ENCODE measurements at regions not wholly inside any gene's neighbourhood (a gene's known extent, or its start where the extent isn't known, plus 50 kb on each side); places are given as distances from the start of the nearest gene placed in this dataset.

DNA sequence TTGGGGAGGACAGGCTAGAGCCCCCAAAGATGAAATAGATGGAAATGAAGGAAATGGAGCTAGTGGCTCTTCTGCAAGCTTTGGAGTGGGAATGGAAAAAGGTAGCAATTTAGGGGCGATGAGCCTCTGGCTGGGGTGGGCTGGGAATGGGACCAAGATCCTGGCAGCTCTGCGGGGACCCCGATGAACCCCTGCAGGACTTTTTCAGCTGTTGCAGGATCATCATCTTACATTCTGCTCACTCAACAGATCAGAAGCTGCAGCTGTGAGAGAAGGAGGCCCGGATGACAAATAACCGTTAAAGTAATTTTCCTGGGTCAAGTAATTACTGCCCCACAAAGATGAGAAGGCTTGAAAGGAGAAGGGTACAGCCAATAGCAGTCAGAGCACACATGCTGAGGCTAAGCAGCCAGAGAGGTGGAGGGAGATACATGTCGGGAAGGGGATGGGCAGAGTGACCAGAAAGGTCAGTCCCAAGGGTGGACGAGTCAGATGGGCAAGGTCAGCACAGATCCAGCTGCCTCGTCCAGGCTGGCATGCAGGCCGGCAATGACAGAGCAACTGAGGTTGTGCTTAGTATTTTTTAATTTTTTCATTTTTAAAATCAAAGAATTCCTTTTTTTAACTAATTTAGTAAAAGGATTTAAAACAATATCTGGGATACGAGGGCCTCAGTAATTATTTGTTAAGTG lies 245.0 kb upstream of the RAB6C start:
- no peak for DNase-seq

DNA sequence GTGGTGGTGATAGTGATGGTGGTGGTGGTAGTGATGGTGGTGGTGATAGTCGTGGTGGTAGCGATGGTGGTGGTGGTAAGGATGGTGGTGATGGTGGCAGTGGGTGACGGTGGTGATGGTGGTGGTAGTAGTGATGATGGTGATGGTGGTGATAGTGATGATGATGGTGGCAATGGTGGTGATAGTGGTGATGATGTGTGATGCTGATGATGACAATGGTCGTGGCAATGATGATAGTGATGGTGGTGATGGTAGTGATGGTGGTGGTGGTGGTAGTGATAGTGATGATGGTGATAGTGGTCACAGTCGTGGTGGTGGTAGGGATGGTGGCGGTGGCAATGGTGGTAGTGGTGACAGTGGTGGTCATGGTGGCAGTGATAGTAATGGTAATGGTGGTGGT lies 243.9 kb upstream of the RAB6C start:
- DNase-seq, result no peak

DNA sequence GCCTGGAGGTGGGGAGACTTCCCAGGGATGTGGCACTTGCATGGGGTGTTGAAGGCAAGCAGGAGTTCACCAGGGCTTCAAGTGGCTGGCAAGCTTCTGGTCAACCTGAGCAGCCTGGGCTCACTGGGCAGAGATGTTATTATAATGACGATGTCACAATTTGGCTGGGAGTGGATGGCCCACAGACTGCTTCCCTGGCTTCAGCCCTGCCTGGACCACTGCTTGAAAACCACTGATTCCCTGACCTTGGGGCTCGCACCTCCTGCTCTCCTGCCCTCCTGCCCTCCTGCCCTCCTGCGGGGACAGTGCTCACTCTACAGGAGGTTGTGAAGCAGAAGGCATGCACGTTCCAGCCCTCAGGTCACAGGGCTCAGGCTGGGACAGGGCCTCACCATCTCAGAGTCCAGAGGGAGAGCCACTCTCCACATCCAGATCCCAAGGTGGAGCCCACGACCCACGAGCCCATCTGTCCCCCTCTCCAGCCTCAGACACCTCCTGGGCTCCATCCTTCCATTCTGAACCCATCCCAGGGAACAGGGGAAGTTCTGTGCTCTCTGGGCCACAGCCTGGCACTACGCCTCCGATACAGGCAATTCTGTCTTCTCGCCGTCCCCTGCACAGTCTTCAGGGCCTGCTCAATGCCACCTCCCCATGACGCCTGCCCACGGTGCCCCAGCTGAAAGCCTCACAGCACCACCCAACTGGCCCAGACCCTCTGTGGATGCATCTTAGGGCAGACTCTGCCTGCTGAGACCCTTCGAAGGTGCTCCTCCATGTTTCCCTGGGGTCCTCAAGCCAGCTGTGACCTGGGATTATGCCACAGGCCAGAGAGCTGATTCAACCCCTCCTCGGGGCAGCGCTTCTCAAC lies 241.6 kb upstream of the RAB6C start:
- DNase-seq, result no peak

DNA sequence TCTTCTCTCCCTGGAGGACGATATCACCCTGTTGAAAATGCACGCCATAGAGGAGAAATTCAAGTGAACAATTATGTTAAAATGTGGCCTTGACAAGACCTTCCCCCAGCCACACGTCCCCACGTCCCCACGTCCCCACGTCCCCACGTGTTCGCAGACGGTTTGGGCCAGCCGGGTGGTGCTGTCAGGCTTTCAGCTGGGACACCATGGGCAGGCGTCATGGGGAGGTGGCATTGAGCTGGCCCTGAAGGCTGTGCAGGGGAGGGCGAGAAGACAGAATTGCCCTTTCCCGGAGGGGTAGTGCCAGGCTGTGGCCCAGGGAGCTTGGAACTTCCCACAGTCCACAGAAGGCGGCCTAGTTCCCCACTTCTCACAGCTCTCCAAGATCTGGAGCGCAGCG lies 240.7 kb upstream of the RAB6C start:
- no peak for DNase-seq

DNA sequence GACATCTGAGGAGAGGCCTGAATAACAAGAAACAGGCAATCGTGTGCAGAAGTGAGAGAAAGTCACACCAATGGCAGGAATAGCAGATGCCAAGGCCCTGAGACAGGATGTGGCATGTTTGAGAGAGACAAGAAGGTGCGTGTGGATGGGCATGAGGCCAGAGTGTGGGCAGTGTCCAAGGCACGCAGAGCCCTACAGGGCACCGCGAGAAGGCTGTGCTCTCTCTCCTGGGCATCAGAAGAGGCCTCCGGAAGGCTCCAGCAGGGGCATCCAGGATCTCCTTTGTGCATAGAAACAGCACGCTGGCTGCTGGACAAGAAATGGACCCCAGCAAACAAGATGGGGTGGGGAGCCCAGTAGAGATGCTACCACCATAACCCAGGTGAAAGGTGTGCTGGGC lies 239.0 kb upstream of the RAB6C start:
- no peak for DNase-seq

DNA sequence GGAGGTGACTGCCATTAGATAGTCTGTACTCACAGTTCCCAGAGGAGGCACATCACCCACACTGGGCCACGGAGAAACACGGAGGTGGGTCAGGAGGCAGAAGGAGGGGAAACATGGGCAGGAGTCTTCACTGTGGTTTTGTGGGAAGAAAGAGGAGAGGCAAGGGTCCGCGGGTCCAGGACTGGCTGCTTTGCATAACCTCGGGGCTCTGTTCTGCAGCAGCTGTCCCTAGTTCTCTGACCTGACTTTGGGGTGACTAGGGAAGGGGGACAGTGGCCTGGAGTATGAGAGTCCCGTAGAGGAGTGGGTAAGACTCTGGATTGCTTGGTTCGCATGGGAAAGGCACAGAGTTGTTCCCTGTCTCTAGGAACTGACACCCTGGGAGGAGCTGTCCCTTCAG lies 238.3 kb upstream of the RAB6C start:
- DNase-seq, result no peak

DNA sequence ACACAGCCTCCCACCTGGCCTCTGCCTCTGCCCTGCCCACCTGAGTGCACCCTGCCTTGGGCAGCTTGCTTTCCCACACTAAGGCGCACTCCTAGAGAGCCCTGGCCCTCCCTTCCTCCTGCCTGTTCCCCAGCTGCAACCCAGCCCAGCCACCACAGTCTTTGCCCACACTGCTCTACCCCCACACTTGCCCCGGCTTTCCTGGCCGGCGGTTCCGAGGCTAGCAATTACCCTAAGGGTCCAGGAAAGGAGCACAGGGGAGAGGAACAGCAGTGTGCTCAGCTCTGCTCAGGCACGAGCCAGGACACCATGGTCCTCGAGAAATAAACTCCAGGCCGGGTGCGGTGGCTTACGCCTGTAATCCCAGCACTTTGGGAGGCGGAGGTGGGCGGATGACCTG lies 237.8 kb upstream of the RAB6C start:
- DNase-seq, result no peak

DNA sequence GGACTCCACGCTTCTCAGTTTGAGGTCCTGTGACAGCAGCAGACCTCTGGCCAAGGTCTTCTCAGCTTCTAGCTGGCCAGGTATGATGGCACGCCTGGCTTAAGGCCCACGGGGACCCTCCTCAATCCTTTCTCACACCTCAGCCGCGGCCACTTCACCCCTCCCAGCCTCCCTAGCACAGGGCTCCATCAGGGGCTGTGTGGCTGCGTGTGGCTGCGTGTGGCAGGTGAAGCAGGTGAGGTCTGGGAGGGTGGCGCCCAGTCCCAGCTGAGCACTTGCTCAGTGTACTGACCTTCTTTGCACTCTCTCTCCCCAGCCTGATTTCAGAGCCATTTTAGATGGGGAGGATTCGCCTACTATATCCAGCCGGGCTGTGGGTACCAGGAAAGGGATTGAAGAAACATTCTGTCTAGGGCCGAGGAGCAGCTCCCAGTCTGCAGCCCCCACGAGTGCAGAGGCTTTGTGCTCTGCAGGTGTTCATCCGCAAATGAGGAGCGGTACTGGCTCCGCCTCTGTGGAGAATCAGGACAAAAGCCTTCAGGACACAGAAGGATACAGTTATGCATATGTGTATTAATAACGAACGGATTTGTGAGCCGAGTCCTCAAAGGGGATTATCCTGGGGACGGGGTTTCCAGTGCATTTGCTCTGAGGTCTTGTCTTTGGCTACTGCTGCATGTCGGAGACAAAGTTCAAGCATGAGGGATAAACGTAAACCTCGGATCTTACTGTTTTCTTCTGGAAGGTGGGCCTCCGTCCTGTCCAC lies 236.9 kb upstream of the RAB6C start:
- no peak for DNase-seq

DNA sequence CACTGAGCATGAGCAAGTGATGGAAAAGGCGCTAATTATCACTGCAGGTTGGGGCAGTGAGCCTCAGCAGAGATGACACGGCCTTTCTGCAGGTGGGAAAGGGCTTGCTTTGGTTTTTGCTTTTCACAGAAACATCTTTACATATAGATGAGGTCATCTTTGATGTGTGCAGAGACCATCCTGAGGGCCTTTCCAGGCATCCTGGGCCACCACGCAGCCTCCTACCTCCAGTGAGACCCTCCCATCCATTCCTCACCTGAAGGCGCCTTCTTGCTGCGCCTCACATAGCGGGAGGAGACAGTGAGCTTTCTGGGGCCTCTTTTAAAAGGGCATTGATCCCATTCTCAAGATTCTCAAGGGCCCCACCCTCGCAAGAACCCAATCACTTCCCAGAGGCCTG lies 235.3 kb upstream of the RAB6C start:
- DNase-seq, result no peak

DNA sequence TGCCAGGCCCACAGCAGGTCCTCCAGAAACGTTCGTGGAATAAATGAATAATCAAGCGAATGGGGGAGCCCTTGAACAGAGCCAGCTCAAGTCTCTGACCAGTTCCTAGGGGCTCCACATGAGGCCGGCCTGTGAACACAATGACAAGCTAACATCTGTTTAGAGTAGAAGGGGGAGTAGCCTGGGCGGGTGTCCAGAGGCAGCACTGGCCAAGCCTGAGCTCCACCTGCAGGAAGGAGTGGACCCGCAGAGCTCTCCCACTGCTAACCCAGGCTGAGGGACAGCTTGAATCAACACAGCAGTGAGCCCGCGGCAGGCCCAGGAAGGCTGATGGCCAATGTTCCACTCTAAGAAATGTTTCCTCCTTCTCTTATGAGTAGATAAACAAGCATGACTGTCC lies 234.8 kb upstream of the RAB6C start:
- DNase-seq, result no peak

DNA sequence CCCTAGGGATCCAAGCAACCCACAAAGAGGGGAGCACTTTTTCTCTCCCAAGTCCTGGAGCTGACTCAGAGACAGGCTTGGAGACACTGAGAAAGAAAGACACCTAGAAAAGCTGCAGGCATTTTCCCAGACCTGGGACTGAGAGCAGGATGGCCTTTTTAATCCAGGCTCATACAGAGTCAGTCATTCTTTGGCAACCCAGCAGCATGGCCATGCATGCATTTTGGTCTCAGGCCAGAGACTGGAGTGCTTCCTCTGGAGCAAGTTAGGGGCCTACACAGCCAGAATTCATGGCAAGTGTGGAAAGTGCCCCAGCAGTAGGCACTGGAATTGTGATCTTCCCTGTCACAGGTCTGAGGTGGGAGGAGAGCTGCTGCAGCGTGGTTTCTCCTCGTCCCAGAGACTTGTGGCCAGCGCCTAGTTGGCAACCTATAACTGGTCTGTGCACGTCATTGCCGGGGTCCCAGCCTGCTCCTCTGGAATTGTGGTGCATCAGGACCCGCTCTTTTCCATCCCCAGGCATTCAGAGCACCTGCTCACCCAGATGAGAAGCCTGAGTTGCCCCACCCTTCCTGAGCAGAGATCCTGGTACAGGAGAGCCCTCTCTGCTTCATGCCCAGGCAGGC lies 231.9 kb upstream of the RAB6C start:
- no peak for DNase-seq

DNA sequence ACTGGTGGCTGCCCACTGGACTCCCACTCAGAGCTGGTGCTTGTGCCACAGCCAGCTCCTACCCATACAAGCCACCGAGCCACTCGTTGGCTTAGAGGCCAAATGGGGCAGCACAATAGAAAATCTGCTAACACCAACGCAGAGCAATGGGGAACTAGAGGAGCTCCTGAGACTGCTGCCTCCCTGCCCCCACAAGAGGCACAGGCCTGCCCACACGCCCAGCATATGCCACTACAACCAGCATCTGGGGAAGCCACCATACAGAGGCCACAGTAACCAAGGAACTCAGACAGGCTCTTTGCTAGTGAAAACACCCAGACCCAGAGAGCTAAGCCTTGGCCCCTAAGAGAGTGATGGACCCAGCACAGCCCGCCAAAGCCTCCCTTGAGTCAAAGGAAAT lies 231.2 kb upstream of the RAB6C start:
- DNase-seq, result no peak

DNA sequence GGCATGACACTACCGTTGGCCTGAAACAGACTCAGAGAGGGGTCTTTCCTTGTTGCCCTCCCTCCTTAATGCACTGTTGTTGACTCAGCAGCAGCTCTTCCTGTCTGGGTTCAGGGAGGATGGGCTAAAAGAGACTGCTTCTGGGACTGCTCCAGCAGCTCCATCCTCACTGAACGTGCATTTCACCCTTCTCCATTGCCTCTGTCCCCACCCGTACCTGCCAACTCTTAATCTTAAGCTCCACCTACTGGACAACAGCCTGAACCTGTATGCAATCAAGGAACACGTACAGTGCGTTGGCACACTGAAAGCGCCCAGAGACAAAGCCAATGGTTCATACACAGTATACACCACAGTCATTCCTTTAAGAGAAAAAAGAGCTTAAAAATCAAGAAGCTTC lies 230.8 kb upstream of the RAB6C start:
- DNase-seq, result no peak

DNA sequence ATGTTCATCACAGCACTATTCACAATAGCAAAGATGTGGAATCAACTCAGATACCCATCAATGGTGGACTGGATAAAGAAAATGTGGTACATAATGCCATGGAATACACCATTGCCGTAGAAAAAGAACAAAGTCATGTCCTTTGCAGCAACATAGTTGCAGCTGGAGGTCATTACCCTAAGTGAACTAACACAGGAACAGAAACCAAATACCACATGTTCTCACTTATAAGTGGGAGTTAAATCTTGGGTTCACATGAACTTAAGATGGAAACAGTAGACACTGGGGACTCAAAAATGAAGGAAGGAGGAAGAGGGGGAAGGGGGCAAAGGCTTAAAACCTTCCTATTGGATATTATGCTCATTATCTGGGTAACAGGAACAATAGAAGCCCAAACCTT lies 228.1 kb upstream of the RAB6C start:
- DNase-seq, result no peak

DNA sequence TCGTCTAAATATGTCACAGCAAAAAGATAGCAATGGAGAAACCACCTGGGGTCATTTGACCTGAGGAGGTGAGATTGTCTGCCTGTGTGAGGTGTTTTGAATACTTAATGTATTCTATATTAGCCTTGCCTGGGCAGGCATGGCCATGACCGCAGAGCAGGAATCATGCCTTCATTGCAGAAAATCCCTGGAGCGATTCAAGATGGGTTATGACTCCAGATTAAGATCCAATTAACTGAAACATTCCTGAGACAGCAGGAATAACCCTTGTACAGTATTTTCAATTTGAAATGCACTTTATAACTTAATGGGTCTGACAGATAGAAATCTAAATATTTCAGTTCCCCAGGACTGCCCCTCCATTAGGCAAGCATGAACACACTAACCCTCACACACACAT lies 227.3 kb upstream of the RAB6C start:
- no peak for DNase-seq

DNA sequence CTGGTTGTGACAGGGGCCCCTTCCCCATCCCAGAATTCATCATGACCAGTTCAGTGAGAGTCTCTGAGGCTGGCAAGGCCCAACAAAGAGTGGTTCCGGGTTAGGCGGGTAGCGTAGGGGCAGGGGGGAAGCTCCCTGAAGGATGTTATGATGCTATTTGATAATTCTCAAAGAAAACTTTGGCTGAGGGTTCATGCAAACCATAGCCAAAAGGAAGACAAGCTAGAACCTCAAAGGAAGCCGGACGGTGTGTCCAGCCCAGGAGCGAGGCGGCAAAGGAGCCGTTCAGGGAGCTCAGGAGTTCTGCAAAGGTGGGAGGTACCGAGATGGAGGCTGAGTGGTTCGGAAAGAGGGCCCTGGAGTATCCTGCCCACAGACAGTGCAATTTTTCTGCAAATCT lies 226.8 kb upstream of the RAB6C start:
- no peak for DNase-seq

DNA sequence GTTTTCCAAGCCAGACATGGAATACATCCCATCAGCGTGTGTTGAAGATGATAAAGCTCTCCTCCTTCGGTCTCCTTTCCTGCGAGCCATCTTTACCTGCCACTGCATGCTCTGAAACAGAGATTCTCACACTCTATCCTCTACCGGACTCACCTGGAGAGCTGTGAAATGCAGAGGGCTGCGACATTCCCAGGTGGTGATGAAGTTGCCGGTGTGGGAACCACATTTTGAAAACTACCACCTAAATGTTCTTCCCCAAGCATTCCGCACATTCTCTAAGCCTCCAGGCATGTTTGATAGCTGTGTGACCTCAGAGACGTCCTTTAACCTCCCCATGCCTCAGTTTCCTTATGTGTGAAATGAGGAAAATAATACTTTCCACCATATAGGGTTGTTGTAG lies 226.2 kb upstream of the RAB6C start:
- DNase-seq, result no peak

DNA sequence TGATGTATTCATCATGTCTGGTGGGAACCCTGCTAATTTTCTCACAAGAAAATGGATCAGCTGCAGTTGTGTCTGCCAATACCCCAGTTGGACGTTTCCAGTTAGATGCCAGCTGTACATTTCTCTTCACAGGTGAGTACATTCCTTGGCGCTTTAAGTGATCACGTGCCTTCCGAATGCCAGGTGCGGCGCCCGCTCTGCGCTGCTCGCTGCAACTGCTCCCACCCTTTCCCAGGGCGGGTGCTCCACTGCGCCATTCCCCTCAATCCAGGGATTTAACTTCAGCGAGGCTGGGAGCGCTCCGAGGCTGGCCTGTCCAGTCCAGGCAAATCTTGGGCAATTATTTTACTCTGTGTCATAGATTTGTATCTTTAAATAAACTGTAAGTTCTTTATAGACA lies 225.0 kb upstream of the RAB6C start:
- no peak for DNase-seq

DNA sequence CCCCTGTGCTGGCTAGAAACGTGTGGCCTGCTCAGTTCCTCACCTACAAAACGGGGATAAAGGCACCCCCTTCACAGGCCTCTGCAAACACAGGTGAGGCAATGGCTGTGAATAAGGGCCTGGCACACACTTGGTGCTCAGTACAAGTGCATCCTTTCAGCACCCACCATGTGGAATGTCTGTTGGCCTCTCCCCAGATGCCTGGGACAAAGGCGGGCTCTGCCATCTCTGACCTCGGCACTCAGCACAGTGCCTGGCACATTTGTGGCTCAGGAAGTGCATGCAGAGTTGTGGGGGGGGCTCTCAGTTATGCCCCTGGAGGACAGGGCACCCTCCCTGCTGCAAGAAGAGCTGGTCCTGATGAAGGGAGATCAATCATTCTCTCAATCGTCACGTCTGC lies 224.6 kb upstream of the RAB6C start:
- DNase-seq, result no peak

DNA sequence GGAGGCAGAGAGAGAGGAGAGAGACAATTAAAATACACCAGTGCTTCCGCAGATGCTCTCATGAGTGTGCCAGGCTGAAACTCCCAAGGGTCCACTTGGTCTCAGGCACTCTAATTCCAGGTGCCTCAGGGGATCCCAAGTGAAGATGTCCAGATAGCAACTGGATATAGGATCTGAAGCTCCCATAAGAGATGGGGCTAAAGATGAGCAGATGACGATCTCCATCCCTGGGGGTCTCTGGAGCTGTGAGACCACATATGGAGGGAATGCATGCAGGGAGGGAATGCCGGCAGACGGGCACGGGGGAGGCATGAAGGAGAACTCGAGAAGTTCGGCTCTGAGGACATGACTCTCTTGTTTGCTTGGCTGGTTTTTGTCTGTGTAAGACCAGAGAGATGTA lies 223.7 kb upstream of the RAB6C start:
- DNase-seq, result no peak

DNA sequence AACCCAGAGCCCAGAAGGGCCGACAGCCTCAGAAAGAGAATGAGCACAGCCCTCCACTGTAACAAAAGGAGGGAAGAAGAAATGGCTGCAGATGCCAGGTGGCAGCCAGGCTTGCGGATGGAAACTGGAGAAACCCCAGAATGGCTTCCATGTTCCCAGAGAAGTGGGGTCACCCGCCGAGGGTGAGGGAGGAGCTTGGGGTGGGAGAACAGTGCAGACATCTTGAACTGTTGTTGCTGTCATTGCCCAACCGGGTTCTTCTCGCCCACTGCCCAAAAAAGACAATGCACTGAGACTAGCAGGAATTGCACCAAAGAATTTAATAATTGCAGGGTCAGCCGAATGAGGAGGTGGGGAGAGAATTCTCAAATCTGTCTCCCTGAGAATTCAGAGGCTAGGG lies 223.2 kb upstream of the RAB6C start:
- DNase-seq, result no peak

DNA sequence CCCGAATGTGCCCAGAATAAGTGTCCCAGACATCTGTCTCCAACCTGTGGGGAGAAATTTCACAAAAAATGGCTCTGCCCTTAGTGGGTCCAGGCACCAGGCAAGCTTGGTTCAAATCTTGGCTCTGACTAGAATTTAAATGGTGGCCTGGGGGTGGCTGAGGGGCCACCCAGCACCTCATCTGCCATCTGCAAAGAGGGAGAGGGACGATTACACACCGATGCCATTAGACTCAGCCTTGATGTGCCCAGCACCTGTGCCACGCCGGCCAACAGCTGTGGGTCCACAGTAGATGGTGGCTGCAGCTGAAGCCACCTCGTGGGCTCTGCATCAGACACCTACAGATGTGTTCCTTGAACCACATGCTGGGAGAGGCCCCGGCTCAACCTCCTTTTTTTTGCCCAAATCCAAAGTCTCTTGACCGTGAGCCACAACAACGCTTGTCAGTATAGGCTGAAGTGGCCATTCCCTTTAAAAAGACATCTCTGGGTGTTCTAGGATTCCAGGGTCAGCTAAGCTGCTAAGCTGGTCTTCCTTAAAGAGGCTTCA lies 222.0 kb upstream of the RAB6C start:
- DNase-seq, result no peak

All from stimulated activated CD4-positive, alpha-beta T cell treated with anti-CD3 and anti-CD28 coated beads, Interleukin-15, amount 100 ng/mL, for 24 hours (primary cell).